ENCODE measurements at regions not wholly inside any gene's neighbourhood (a gene's known extent, or its start where the extent isn't known, plus 50 kb on each side); places are given as distances from the start of the nearest gene placed in this dataset.
"Not testable (repeated sequence)": the region's sequence is repeated elsewhere in the genome, so short reads cannot be mapped to it uniquely, and the experiment has no call there.

DNA sequence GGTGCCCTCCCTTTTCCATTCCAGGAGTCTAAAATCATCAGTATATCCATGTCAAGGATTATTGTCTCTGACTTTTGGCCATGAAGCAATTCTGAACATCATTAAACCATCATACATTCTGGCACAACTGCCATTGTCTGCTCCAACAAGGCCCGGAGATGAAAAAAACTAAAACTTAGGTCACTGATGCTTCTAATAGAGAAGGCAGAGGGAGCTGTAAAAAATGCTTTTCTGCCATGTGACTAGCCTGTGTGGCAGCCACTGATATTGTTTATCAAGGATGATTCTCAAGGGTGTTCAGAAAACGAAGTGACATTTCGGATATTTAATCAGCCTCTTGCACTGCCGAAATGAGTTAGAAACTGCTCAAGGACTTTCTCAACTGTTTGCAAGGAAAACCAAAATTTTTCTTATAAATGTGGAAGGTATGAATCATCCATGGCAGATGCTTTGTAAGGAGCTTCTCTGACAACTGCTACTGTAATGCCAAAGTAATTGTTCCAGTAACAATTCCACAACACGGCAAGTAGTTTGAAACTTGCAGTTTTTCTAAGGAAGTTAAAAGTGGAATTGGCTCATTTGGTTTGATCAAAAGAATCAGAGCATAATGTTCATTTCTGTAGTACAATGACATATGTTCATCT, 1076.5 kb upstream of the FLRT2 start:
- Histone ChIP-seq H2AFZ (ENCODE audit: low read length, unreplicated experiment) (no peak overlapping the region), H3K4me3 (ENCODE audit: low read depth, low read length) (no peak overlapping the region), H3K27ac (ENCODE audit: low read depth, low read length) (no peak overlapping the region), H3K79me2 (ENCODE audit: control insufficient read depth, insufficient read depth, low read length, unreplicated experiment) (no peaks in the 10 kb centered on the region), H3K4me1 (ENCODE audit: control insufficient read depth, insufficient read depth, low read length, unreplicated experiment) (no peaks in the 10 kb centered on the region), H3K27me3 (ENCODE audit: insufficient read depth, low read length) (no peaks in the 10 kb centered on the region), H3K36me3 (ENCODE audit: insufficient read depth, low read length) (no peaks in the 10 kb centered on the region)

DNA sequence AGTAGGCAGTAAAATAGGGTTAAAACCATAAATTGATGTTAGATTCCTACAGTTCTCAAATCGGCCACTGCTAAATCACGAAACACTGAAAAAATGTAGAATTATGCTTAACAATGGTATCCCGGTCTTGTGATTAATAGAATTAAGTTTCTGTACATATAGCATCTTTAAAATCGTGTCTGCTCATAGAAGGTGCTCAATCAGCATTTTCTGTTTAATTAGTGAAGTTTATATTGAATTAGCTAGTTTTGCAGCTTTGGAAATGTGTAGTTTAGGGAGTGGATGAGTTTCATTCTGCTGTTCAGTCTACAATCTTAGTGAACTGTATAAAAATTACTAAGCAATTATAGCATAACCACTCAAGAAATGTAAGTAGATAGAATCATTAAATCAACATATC, 1075.8 kb upstream of the FLRT2 start:
- Histone ChIP-seq H3K4me1 (ENCODE audit: control insufficient read depth, insufficient read depth, low read length, unreplicated experiment) (no peaks in the 10 kb centered on the region), H3K79me2 (ENCODE audit: control insufficient read depth, insufficient read depth, low read length, unreplicated experiment) (no peaks in the 10 kb centered on the region), H3K4me3 (ENCODE audit: low read depth, low read length) (no peak overlapping the region), H3K27me3 (ENCODE audit: insufficient read depth, low read length) (no peaks in the 10 kb centered on the region), H3K27ac (ENCODE audit: low read depth, low read length) (no peak overlapping the region), H2AFZ (ENCODE audit: low read length, unreplicated experiment) (no peak overlapping the region), H3K36me3 (ENCODE audit: insufficient read depth, low read length) (no peaks in the 10 kb centered on the region)

DNA sequence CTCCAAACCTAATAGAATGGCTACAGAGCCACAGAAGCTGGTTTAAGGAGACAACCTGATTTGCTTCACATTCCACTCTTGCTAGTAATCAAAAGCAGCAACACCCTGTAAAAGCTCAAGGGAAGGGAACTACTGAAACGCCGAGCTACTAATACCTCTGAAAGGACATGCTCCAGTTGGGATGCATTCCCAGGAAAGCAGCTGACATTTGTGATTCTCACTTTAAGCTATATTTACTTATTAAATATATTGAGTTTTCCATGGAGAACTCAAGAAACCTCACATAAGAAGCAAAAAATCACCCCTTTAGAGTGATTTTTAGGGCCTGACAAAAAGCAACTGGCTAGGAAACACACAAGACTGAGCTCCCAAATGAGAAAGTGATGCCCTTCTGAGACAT, 1073.0 kb upstream of the FLRT2 start:
- Histone ChIP-seq H3K27me3 (ENCODE audit: insufficient read depth, low read length) (no peaks in the 10 kb centered on the region), H2AFZ (ENCODE audit: low read length, unreplicated experiment) (no peak overlapping the region), H3K36me3 (ENCODE audit: insufficient read depth, low read length) (no peaks in the 10 kb centered on the region), H3K4me3 (ENCODE audit: low read depth, low read length) (no peak overlapping the region), H3K79me2 (ENCODE audit: control insufficient read depth, insufficient read depth, low read length, unreplicated experiment) (no peaks in the 10 kb centered on the region), H3K4me1 (ENCODE audit: control insufficient read depth, insufficient read depth, low read length, unreplicated experiment) (no peaks in the 10 kb centered on the region), H3K27ac (ENCODE audit: low read depth, low read length) (no peak overlapping the region)

DNA sequence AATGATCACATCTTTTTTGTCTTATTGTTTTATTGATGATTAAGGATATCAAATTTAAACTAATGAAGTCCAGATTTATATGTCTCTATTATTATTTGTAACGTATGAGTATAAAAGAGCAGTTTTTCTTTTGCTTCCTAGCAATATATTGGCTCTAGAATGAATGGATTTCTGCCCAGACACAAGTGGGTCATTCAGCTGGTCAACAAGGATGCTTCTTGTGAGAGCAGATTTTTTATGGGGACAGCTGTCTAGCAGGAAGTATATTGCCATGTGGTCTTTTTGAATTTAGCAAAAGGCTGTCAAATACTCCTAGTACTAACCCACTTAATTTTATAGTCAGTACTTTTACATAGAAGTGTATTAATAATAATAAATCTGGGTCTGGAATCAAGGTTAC, 1071.1 kb upstream of the FLRT2 start:
- no peak overlapping the region for H3K27ac ChIP-seq (ENCODE audit: low read depth, low read length)
- H3K79me2 ChIP-seq (ENCODE audit: control insufficient read depth, insufficient read depth, low read length, unreplicated experiment) = no peaks in the 10 kb centered on the region
- H3K4me3 ChIP-seq (ENCODE audit: low read depth, low read length) = no peak overlapping the region
- no peaks in the 10 kb centered on the region for H3K4me1 ChIP-seq (ENCODE audit: control insufficient read depth, insufficient read depth, low read length, unreplicated experiment)
- H2AFZ ChIP-seq (ENCODE audit: low read length, unreplicated experiment) = no peak overlapping the region
- H3K36me3 ChIP-seq (ENCODE audit: insufficient read depth, low read length) = no peaks in the 10 kb centered on the region
- H3K27me3 ChIP-seq (ENCODE audit: insufficient read depth, low read length) = no peaks in the 10 kb centered on the region

DNA sequence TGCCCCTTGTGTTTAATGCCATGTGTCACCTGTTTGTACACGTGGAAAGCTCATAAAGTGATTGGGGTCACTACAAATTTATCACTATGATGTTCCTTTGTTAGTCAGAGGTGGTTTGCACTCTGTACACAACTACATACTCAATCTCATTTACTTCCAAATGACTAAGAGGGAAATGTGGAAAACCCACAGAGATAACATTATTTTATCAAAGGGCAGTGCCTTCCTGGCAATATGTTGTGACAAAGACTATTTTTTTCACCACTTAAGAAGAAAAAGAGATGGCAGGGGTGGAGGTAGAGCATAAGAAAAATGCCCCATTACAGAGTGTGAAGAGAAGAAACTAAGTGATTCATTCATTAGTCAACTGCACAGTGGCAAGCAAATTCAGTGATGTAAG, 1064.1 kb upstream of the FLRT2 start:
- Histone ChIP-seq H3K79me2 (ENCODE audit: control insufficient read depth, insufficient read depth, low read length, unreplicated experiment) (no peaks in the 10 kb centered on the region), H3K36me3 (ENCODE audit: insufficient read depth, low read length) (no peaks in the 10 kb centered on the region), H3K27me3 (ENCODE audit: insufficient read depth, low read length) (no peaks in the 10 kb centered on the region), H2AFZ (ENCODE audit: low read length, unreplicated experiment) (no peak overlapping the region), H3K4me3 (ENCODE audit: low read depth, low read length) (no peak overlapping the region), H3K4me1 (ENCODE audit: control insufficient read depth, insufficient read depth, low read length, unreplicated experiment) (no peaks in the 10 kb centered on the region), H3K27ac (ENCODE audit: low read depth, low read length) (no peak overlapping the region)

DNA sequence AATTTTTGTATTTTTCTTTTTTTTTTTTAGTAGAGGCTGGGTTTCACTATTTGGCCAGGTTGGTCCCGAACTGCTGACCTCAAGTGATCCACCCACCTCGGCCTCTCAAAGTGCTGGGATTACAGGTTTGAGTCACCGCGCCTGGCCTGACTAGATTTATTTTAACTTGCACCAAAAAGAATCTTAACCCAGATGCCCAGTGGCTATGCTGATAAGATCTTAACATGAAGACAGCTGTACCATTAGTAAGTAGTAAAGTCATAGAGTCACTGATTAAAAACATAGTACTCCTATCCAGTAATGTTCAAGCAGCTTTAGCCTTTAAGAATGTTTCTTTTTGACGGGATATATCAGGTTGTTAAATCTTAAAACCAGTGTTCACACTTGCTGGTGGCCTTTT, 1061.8 kb upstream of the FLRT2 start:
- Histone ChIP-seq H2AFZ (ENCODE audit: low read length, unreplicated experiment) (no peak overlapping the region), H3K79me2 (ENCODE audit: control insufficient read depth, insufficient read depth, low read length, unreplicated experiment) (no peaks in the 10 kb centered on the region)

DNA sequence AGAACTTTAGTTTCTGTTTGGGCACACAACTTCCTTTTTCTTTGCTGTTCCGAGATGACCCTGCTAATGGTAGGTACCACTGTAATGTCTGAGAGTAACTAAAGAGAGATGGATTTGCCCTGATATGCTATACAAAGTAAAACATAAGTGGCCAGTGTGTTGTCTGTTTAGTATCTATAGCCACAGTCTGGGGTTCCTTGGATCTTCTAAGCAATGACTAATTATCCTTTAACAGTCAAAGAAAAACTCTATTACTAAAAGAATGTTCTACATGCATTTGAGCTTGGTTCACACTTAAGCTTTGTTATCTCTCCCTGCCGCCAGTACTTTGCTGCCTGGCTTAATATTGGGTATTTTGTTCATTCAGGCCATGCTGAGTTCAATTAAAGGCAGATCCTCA, 1051.9 kb upstream of the FLRT2 start:
- Histone ChIP-seq H3K4me3 (ENCODE audit: low read depth, low read length) (no peak overlapping the region), H3K27ac (ENCODE audit: low read depth, low read length) (no peak overlapping the region), H2AFZ (ENCODE audit: low read length, unreplicated experiment) (no peak overlapping the region), H3K36me3 (ENCODE audit: insufficient read depth, low read length) (no peaks in the 10 kb centered on the region), H3K4me1 (ENCODE audit: control insufficient read depth, insufficient read depth, low read length, unreplicated experiment) (no peaks in the 10 kb centered on the region), H3K79me2 (ENCODE audit: control insufficient read depth, insufficient read depth, low read length, unreplicated experiment) (no peaks in the 10 kb centered on the region), H3K27me3 (ENCODE audit: insufficient read depth, low read length) (no peaks in the 10 kb centered on the region)

More for the DNA sequence above, 1061.8 kb upstream of the FLRT2 start:
- H3K36me3 ChIP-seq (ENCODE audit: insufficient read depth, low read length) = no peaks in the 10 kb centered on the region
- no peaks in the 10 kb centered on the region for H3K4me1 ChIP-seq (ENCODE audit: control insufficient read depth, insufficient read depth, low read length, unreplicated experiment)
- H3K27ac ChIP-seq (ENCODE audit: low read depth, low read length) = no peak overlapping the region
- no peaks in the 10 kb centered on the region for H3K27me3 ChIP-seq (ENCODE audit: insufficient read depth, low read length)
- H3K4me3 ChIP-seq (ENCODE audit: low read depth, low read length) = no peak overlapping the region

DNA sequence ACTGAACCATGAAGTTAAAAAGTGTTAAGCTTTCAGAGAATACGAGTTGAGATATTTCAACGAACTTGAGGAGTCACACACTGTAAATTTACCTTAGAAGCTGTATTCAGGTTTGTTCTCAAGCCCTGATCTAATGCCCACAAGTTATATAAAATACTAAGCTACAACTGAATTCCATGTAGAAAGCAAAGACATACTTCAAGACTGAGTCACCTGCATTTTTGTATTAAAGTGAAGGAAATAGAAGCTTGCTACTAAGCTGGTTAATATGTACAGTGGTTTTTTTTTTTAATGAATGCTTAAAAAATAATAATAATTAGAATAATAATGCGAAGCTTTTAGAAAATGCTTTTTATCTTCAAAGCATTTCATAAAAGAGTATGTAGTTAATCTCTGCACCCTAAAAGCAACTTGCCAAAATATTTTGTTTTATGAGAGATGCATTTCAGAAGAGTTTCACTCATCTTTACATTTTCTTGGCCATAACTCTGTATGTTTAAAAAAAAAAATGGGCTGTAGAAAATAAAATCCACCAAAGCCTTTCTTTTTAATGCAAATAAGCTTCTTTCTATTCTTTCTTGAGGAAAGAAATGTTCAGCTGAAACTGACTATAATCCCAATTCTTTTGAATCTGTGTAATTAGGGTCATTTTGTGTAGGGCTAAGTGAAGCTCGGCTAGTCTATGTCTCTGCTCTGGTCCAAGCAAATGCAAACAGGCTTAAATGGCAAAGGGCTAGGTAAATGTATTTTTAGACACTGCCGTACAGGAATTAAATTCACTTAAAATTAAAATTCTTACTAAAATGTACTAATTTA, 1047.5 kb upstream of the FLRT2 start:
- Histone ChIP-seq H3K27ac (ENCODE audit: low read depth, low read length) (no peak overlapping the region), H3K36me3 (ENCODE audit: insufficient read depth, low read length) (no peaks in the 10 kb centered on the region), H3K27me3 (ENCODE audit: insufficient read depth, low read length) (no peaks in the 10 kb centered on the region), H2AFZ (ENCODE audit: low read length, unreplicated experiment) (no peak overlapping the region), H3K4me3 (ENCODE audit: low read depth, low read length) (no peak overlapping the region), H3K4me1 (ENCODE audit: control insufficient read depth, insufficient read depth, low read length, unreplicated experiment) (no peaks in the 10 kb centered on the region), H3K79me2 (ENCODE audit: control insufficient read depth, insufficient read depth, low read length, unreplicated experiment) (no peaks in the 10 kb centered on the region)

DNA sequence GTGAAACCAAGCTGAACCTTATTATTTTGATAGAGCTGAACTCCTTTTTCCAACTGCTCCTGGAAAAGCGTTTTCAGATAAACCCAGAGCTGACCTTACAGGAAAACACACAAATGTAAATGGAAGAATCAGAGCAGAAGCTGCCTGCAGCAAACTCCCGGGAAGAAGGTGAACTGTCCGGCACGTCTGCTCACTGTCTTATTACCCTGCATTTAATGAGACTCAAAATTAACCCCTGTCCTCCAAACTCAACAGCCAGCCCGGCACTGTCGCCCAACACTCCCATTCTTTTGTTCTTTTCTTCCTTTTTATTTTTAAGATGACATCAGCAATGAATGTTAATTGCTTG, 1046.9 kb upstream of the FLRT2 start:
- no peaks in the 10 kb centered on the region for H3K36me3 ChIP-seq (ENCODE audit: insufficient read depth, low read length)
- H3K27ac ChIP-seq (ENCODE audit: low read depth, low read length) = no peak overlapping the region
- no peaks in the 10 kb centered on the region for H3K27me3 ChIP-seq (ENCODE audit: insufficient read depth, low read length)
- H3K4me3 ChIP-seq (ENCODE audit: low read depth, low read length) = no peak overlapping the region
- H3K4me1 ChIP-seq (ENCODE audit: control insufficient read depth, insufficient read depth, low read length, unreplicated experiment) = no peaks in the 10 kb centered on the region
- H3K79me2 ChIP-seq (ENCODE audit: control insufficient read depth, insufficient read depth, low read length, unreplicated experiment) = no peaks in the 10 kb centered on the region
- no peak overlapping the region for H2AFZ ChIP-seq (ENCODE audit: low read length, unreplicated experiment)

DNA sequence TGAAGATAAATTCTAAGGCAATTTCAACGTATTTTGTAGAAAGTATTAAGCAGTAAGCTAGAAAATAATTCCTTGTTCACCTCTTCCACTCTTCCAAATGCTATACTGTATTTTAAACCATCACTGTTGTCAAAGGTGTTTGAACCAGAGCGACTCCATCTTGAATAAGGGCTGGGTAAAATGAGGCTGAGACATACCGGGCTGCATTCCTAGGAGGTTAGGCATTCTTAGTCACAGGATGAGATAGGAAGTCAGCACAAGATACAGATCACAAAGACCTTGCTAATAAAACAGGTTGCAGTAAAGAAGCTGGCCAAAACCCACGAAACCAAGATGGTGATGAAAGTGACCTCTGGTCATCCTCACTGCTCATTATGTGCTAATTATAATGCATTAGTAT, 1045.7 kb upstream of the FLRT2 start:
- H2AFZ ChIP-seq (ENCODE audit: low read length, unreplicated experiment); H3K4me1 ChIP-seq (ENCODE audit: control insufficient read depth, insufficient read depth, low read length, unreplicated experiment); H3K4me3 ChIP-seq (ENCODE audit: low read depth, low read length); H3K27me3 ChIP-seq (ENCODE audit: insufficient read depth, low read length); H3K36me3 ChIP-seq (ENCODE audit: insufficient read depth, low read length); H3K27ac ChIP-seq (ENCODE audit: low read depth, low read length); H3K79me2 ChIP-seq (ENCODE audit: control insufficient read depth, insufficient read depth, low read length, unreplicated experiment): not testable (repeated sequence)

DNA sequence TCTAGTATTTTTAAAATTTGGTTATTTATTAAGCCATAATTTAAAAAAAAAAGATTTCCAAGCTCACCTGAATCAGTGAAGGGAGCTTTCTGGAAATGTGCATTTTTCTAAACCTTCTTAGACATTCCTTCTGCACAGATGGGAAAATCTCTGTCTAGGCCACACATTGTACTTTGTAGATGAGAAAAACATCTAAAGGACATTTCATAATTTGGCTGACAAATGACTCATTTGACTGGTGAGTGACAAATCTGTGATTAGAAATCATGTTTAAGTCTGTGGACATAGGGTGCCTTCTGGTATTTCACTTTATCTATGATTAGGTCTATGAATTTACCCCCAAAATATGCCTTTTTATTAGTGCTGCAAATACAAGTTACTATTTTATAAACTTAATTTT, 1044.9 kb upstream of the FLRT2 start:
- Histone ChIP-seq H2AFZ (ENCODE audit: low read length, unreplicated experiment) (no peak overlapping the region), H3K27ac (ENCODE audit: low read depth, low read length) (no peak overlapping the region), H3K4me3 (ENCODE audit: low read depth, low read length) (no peak overlapping the region), H3K4me1 (ENCODE audit: control insufficient read depth, insufficient read depth, low read length, unreplicated experiment) (no peaks in the 10 kb centered on the region), H3K36me3 (ENCODE audit: insufficient read depth, low read length) (no peaks in the 10 kb centered on the region), H3K27me3 (ENCODE audit: insufficient read depth, low read length) (no peaks in the 10 kb centered on the region), H3K79me2 (ENCODE audit: control insufficient read depth, insufficient read depth, low read length, unreplicated experiment) (no peaks in the 10 kb centered on the region)

Measured in ACC112 (cell line).